GM12891 (cell line): ENCODE measurements at regions not wholly inside any gene's neighbourhood (a gene's known extent, or its start where the extent isn't known, plus 50 kb on each side); places are given as distances from the start of the nearest gene placed in this dataset.

Source experiments
- PAX5 ChIP-seq: IDR thresholded peaks from 2 replicates; pipeline ENCODE4 v1.6.1; 2011; ENCODE audit warnings: low read length, moderate library complexity, mild to moderate bottlenecking; ENCODE audit not compliant: insufficient read depth, severe bottlenecking
- POLR2A ChIP-seq: IDR thresholded peaks from 2 replicates; pipeline ENCODE4 v1.6.1; 2011; ENCODE audit warnings: low read depth, low read length, control low read depth
- POLR2AphosphoS5 ChIP-seq: IDR thresholded peaks from 2 replicates; pipeline ENCODE4 v1.6.1; 2011; ENCODE audit warnings: low read depth, low read length, control low read depth
- POU2F2 ChIP-seq: IDR thresholded peaks from 2 replicates; pipeline ENCODE4 v1.6.1; 2011; ENCODE audit warnings: low read depth, mild to moderate bottlenecking, control low read depth, low read length, moderate library complexity
- SPI1 ChIP-seq: IDR thresholded peaks from 2 replicates; pipeline ENCODE4 v1.6.1; 2011; ENCODE audit warnings: low read depth, low read length, control low read depth
- TAF1 ChIP-seq: IDR thresholded peaks from 2 replicates; pipeline ENCODE4 v1.6.1; 2011; ENCODE audit warnings: low read depth, low read length, control low read depth

GRCh38 chr4:185899833-185900232 lies 87.8 kb upstream of the SORBS2 start:
- no peak for TF ChIP-seq POLR2A
- no peak for TF ChIP-seq POLR2AphosphoS5
- no peak for TF ChIP-seq TAF1
- no peak for TF ChIP-seq POU2F2
- no peak for TF ChIP-seq SPI1
- no peak for TF ChIP-seq PAX5
